ENCODE measurements at regions not wholly inside any gene's neighbourhood (a gene's known extent, or its start where the extent isn't known, plus 50 kb on each side); places are given as distances from the start of the nearest gene placed in this dataset.

- H3K9me2 ChIP-seq (replicated peaks; ENCODE audit: insufficient read depth), result no peaks in the 10 kb centered on the region
- H3K4me3 ChIP-seq, result no peak overlapping the region
- no peak overlapping the region for H2AFZ ChIP-seq
- no peaks in the 10 kb centered on the region for H3K4me1 ChIP-seq (ENCODE audit: insufficient read depth)
- no peaks in the 10 kb centered on the region for H3K36me3 ChIP-seq (replicated peaks; ENCODE audit: insufficient read depth, low read depth)
- no peak for DNase-seq (ENCODE audit: low spot score)
- TF ChIP-seq EZH2 (IDR thresholded peaks at IDR 0.05; ENCODE audit: borderline replicate concordance), result no peak
- TF ChIP-seq CTCF (IDR thresholded peaks at IDR 0.05; ENCODE audit: poor library complexity), result no peak
- TF ChIP-seq EZH2phosphoT487 (IDR thresholded peaks at IDR 0.05; ENCODE audit: low read depth, severe bottlenecking, unreplicated experiment), result no peak
- no peaks in the 10 kb centered on the region for H3K79me2 ChIP-seq
- no peaks in the 10 kb centered on the region for H3K27me3 ChIP-seq
- no peaks in the 10 kb centered on the region for H3K9me3 ChIP-seq (ENCODE audit: low read depth)
- H3K4me2 ChIP-seq, result no peak overlapping the region
- no peak overlapping the region for H3K27ac ChIP-seq
- H4K20me1 ChIP-seq (ENCODE audit: insufficient read depth, poor library complexity, severe bottlenecking), result no peaks in the 10 kb centered on the region
- 96% methylated on average over 5 of the region's 5 CpGs for WGBS (ENCODE audit: low lambda C conversion rate, missing lambda C conversion rate)
Measured at GRCh38 chr5:106698169-106698568, 972.6 kb downstream of the EFNA5 start.

GRCh38 chr5:106691701-106692100 lies 979.0 kb downstream of the EFNA5 start:
- H3K4me2 ChIP-seq, result no peak overlapping the region
- no peak overlapping the region for H2AFZ ChIP-seq
- H3K79me2 ChIP-seq, result no peaks in the 10 kb centered on the region
- no peaks in the 10 kb centered on the region for H3K9me3 ChIP-seq (ENCODE audit: low read depth)
- H3K9me2 ChIP-seq (replicated peaks; ENCODE audit: insufficient read depth), result no peaks in the 10 kb centered on the region
- H3K4me1 ChIP-seq (ENCODE audit: insufficient read depth), result no peaks in the 10 kb centered on the region
- no peak for DNase-seq (ENCODE audit: low spot score)
- no peaks in the 10 kb centered on the region for H3K27me3 ChIP-seq
- no peak overlapping the region for H3K4me3 ChIP-seq
- TF ChIP-seq EZH2 (IDR thresholded peaks at IDR 0.05; ENCODE audit: borderline replicate concordance), result no peak
- no peak for TF ChIP-seq CTCF (IDR thresholded peaks at IDR 0.05; ENCODE audit: poor library complexity)
- TF ChIP-seq EZH2phosphoT487 (IDR thresholded peaks at IDR 0.05; ENCODE audit: low read depth, severe bottlenecking, unreplicated experiment), result no peak
- H3K27ac ChIP-seq, result no peak overlapping the region
- WGBS (ENCODE audit: low lambda C conversion rate, missing lambda C conversion rate), result 75% methylated on average over 2 of the region's 2 CpGs
- no peaks in the 10 kb centered on the region for H4K20me1 ChIP-seq (ENCODE audit: insufficient read depth, poor library complexity, severe bottlenecking)
- H3K36me3 ChIP-seq (replicated peaks; ENCODE audit: insufficient read depth, low read depth), result no peaks in the 10 kb centered on the region

- TF ChIP-seq EZH2 (IDR thresholded peaks at IDR 0.05; ENCODE audit: borderline replicate concordance) (no peak), CTCF (IDR thresholded peaks at IDR 0.05; ENCODE audit: poor library complexity) (no peak), EZH2phosphoT487 (IDR thresholded peaks at IDR 0.05; ENCODE audit: low read depth, severe bottlenecking, unreplicated experiment) (no peak)
- 39% methylated on average over 1 of the region's 1 CpG for WGBS (ENCODE audit: low lambda C conversion rate, missing lambda C conversion rate)
- no peak overlapping the region for H2AFZ ChIP-seq
- no peak overlapping the region for H3K4me2 ChIP-seq
- no peaks in the 10 kb centered on the region for H3K36me3 ChIP-seq (replicated peaks; ENCODE audit: insufficient read depth, low read depth)
- no peak overlapping the region for H3K27ac ChIP-seq
- H4K20me1 ChIP-seq (ENCODE audit: insufficient read depth, poor library complexity, severe bottlenecking), result no peaks in the 10 kb centered on the region
- no peaks in the 10 kb centered on the region for H3K9me3 ChIP-seq (ENCODE audit: low read depth)
- no peak for DNase-seq (ENCODE audit: low spot score)
- no peaks in the 10 kb centered on the region for H3K79me2 ChIP-seq
- H3K27me3 ChIP-seq, result no peaks in the 10 kb centered on the region
- H3K4me3 ChIP-seq, result no peak overlapping the region
- no peaks in the 10 kb centered on the region for H3K4me1 ChIP-seq (ENCODE audit: insufficient read depth)
- no peaks in the 10 kb centered on the region for H3K9me2 ChIP-seq (replicated peaks; ENCODE audit: insufficient read depth)
Measured at GRCh38 chr5:106690585-106690984, 980.2 kb downstream of the EFNA5 start.

GRCh38 chr5:106680330-106680729 lies 990.4 kb downstream of the EFNA5 start:
- Histone ChIP-seq H3K27me3 (no peaks in the 10 kb centered on the region), H3K4me3 (no peak overlapping the region), H3K9me3 (ENCODE audit: low read depth) (no peaks in the 10 kb centered on the region), H4K20me1 (ENCODE audit: insufficient read depth, poor library complexity, severe bottlenecking) (no peaks in the 10 kb centered on the region), H3K9me2 (replicated peaks; ENCODE audit: insufficient read depth) (no peaks in the 10 kb centered on the region), H2AFZ (peak overlapping the region; percentile 43), H3K79me2 (no peaks in the 10 kb centered on the region), H3K27ac (peak overlapping the region; percentile 33), H3K4me1 (ENCODE audit: insufficient read depth) (no peaks in the 10 kb centered on the region), H3K36me3 (replicated peaks; ENCODE audit: insufficient read depth, low read depth) (no peaks in the 10 kb centered on the region), H3K4me2 (peak overlapping the region; percentile 62)
- DNase-seq (ENCODE audit: low spot score), result no peak
- 60% methylated on average over 1 of the region's 1 CpG for WGBS (ENCODE audit: low lambda C conversion rate, missing lambda C conversion rate)
- no peak for TF ChIP-seq CTCF (IDR thresholded peaks at IDR 0.05; ENCODE audit: poor library complexity)
- TF ChIP-seq EZH2phosphoT487 (IDR thresholded peaks at IDR 0.05; ENCODE audit: low read depth, severe bottlenecking, unreplicated experiment), result no peak
- no peak for TF ChIP-seq EZH2 (IDR thresholded peaks at IDR 0.05; ENCODE audit: borderline replicate concordance)
